KG1 (cell line): ENCODE measurements at regions not wholly inside any gene's neighbourhood (a gene's known extent, or its start where the extent isn't known, plus 50 kb on each side); places are given as distances from the start of the nearest gene placed in this dataset.
A peak's percentile ranks its signal among the peaks of the same experiment; 100 is the strongest.

Experiments used
- DNase-seq: peaks from one replicate; lab custom pipeline; 2025; lab: John Stamatoyannopoulos, UW

DNA sequence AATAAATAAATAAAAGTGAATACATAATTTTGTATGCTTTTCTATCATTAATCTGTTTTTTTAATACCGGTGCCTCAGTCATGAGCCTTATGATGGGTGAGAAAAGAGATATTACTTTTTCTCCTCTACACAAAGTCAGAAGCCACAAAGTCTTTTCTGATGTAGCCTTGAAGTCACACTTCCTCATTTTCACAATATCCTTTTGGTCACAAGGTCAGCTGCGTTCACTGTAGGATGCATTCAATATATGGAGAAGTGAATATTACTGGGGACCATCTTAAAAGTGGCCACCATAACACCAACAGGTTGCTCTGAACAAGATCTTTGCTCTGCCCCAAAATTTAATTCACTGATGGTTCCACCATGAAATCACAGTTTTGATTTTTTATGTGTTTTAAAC lies 83.3 kb upstream of the TNR start:
- DNase-seq, result peak; percentile 28

- DNase-seq, result no peak
Observed at GRCh38 chr1:175824079-175824478, 80.7 kb upstream of the TNR start.

- DNase-seq, result no peak
Observed at GRCh38 chr1:175823406-175823805, 80.0 kb upstream of the TNR start.

- no peak for DNase-seq
Observed at GRCh38 chr1:175822580-175822979, 79.2 kb upstream of the TNR start.

DNA sequence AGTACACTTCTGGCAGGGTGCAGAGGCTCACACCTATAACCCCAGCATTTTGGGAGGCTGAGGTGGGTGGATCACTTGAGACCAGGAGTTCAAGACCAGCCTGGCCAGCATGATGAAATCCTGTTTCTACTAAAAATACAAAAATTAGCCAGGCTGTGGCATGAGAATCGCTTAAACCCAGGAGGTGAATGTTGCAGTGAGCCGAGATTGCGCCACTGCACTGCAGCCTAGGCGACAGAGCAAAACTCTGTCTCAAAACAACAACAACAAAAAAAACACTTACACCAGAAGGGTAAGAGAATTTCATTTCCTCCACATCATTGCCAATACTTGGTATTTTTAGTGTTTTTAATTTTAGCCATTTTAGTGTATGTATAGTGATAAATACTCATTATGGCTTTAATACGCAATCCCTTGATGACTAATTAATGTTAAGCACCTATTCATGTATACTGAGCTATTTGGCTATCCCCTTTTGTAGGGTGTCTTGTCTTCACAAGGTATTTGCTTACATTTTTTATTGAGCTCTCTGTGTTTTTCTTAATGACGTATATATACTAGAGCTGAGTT lies 77.1 kb upstream of the TNR start:
- no peak for DNase-seq

DNA sequence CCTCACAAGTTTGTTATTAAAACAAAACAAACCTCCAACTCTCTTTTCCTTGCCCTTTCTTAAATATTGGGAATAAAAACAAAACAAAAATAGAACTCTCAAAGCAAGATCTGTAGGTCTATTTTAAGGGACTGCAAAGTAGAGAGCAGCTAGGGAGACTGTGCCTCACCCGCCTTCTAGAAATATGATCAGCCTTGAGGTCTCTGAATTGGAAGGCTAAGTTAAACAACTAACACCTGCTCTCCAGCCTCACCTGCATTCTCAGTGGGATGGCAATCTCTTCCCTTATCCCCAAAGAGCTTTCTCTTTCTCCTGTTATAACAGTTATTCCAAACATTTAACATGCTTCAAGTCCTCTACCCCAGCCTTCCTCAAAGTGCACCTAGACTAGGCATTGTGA lies 75.5 kb upstream of the TNR start:
- no peak for DNase-seq

GRCh38 chr1:175817445-175817844 lies 74.0 kb upstream of the TNR start:
- no peak for DNase-seq

DNA sequence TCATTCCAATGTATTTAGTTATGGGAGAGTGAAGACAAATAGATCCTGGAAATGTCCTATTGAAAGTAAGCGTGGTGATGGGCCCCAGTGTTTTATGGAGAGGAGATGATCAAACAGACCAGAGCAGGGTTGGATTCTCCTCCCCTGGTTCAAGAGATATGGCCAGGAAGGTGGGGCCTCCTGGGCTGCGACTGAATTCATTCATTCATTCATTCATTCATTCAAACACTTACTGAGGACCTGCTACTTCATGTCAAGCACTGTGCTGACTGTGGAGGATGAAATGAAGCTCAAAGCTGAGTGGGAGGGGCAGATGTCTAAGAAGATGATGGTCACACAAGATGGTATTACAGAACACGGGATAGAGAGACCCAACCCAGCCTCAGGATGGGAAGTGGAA lies 71.5 kb upstream of the TNR start:
- no peak for DNase-seq

DNA sequence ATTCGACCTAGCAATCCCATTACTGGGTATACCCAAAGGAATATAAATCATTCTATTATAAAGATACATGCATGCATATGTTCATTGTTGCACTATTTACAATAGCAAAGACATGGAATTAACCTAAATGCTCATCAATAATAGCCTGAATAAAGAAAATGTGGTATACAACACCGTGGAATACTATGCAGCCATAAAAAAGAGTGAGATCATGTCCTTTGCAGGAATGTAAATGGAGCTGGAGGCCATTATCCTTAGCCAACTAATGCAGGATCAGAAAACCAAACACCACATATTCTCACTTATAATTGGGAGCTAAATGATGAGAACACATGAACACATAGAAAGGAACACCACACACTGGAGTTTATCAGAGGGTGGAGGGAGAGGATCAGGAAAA lies 69.5 kb upstream of the TNR start:
- no peak for DNase-seq

GRCh38 chr1:175810305-175810704 lies 66.9 kb upstream of the TNR start:
- DNase-seq, result no peak

- no peak for DNase-seq
Observed at GRCh38 chr1:175808999-175809398, 65.6 kb upstream of the TNR start.

DNA sequence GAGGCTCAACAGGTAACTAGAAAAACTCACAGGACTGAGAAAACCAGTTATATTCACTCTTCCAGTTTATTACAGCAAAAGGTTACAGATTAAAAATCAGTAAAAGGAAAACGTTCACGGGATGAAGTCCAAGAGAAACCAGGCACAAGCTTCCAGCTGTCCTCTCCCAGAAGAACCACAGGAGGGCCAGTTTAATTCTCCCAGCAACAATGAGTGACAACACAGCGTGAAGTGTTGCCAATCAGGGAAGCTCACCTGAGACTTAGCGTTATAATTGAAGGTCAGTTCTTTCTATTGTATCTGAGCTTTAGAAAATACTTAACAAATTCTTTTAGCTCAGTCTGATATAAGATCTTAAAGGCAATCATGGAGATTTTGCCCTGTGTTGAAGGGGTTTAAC lies 65.2 kb upstream of the TNR start:
- no peak for DNase-seq

DNA sequence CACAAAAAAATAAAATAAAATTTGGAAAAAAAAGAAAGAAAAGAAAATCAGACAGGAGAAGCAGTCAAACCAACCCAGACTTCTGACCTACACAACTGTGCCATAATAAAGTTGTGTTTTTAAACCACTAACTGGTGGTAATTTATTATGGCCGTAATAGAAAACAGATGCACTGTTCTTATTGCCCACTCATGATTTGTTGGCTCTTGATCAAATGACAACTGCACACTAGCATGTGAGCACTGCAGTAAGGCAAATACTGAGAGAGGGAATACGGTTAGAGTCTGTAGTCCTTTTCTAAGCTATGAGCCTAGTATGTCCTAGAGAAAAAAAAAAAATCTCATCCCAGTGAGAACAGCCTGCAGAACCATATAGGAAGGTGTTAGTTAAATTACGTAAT lies 61.2 kb upstream of the TNR start:
- no peak for DNase-seq

DNA sequence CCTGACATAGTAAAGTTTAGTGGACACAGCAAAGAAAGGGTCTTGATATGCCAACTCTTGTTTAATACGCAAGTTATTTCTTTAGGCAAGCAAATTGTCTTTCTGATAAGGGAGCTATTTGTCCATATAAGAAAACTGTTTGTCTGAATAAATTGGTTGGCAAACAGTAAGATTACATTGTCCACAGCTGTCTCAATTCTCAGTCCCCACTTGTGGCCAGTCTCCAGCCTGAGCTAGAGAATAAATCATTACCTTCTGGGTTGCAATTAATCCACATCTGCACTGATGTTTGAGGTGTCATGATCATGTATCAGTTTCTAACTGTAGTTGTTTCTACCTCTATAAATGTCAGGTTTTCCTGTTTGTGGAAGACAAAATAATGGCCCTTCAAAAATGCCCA lies 60.0 kb upstream of the TNR start:
- DNase-seq, result no peak

DNA sequence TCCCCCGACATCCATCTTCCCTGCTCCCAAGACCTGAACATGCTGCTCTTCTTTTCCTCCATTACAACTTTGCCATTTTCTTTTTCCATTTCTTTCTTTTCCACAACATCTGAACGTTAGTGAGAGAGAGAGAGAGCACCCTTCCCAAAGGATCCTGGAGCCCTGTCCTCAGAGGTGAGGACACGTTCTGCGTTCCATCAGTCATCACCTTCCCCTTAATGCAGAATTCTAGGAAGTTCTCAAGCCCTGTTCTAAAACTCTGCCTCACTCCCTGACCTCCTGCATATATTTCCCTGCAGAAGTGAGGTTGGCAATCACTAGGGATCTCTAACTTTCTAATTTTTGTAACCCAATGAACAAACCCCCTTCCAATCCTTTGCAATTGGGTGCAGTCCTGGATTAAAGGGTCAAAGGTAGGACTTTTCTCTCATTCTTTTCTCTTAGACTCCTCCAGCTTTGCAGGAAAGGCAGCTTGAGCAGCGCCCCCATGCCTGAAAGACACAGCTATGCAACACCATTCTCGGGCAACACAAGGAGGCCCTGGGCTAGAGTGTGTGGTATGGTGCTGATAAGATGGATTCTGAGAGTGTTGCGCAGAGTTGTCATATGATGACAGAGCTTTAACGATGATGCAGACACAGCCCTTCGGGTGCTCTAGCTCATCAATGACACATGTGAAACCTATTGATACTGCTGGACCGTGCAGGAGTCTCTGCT lies 59.2 kb upstream of the TNR start:
- DNase-seq, result no peak

GRCh38 chr1:175801979-175802378 lies 58.6 kb upstream of the TNR start:
- no peak for DNase-seq

DNA sequence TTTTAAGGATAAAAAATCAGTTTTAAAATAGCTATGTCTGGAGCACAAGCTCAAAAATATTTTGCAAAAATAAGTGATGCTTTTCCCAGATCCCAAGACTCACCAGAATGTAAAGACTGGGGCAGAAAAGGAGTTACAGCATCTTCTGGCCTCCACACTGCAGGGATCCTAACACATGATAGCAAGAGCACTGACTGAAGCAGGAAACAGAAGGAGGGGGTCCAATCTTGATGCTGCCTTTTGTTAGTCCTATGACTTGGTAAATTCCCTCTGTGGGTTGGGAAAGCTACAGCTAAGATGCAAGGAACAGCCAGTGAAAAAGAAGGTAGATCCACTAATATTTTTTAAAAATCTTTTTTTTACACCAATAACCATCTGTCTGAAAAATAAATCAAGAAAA lies 54.2 kb upstream of the TNR start:
- DNase-seq, result no peak

DNA sequence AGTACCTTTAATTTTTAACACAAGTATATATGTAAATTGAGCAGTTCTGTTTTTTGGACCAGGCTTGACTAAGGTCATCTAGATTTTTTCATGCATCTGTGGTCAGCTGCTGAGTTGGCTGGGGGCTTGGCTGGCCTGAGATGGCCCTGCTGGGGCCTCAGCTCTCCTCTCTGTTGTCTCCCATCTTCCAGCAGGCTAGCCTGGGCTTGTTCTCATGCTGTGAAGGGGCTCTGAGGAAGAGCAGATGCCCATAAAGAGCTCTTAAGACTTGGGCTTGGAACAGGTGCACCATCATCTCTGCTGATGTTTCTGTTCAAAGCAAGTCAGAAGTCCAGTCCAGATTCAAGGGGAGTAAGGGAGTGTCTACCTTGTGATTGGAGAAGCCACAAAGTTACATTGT lies 51.2 kb upstream of the TNR start:
- DNase-seq, result no peak

DNA sequence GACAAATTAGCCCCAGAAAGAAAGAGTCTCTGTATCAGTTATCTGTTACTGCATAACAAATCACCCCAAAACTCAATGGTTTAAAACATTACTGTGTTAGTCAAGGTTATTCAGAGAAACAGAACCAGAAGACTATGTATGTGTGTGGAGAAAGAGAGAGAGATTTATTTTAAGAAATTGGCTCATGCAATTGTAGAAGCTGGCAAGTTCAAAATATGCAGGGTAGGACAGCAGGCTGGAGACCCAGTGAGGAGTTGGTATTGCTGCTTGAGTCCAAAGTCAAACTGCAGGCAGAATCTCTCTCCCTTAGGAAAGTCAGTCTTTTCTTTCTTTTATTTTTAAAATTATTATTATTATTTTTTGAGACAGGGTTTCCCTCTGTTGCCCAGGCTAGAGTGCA lies 50.2 kb upstream of the TNR start:
- DNase-seq, result no peak
